Subcutaneous abdominal adipose tissue (tissue), 5 donors: ENCODE measurements at regions not wholly inside any gene's neighbourhood (a gene's known extent, or its start where the extent isn't known, plus 50 kb on each side); places are given as distances from the start of the nearest gene placed in this dataset.
A peak's percentile ranks its signal among the peaks of the same experiment; 100 is the strongest.

Source experiments
- H3K27ac ChIP-seq: one replicate; pipeline ENCODE4 v1.7.0; 2013; ENCODE audit warnings: low read depth, mild to moderate bottlenecking, inconsistent platforms, low read length, moderate library complexity
- H3K27me3 ChIP-seq, 5 donors: one replicate each; pipeline ENCODE4 v1.7.0; 2013; ENCODE audit warnings: low read length in 5 of 5, inconsistent platforms in 1 of 5; ENCODE audit not compliant: control insufficient read depth in 5 of 5, insufficient read depth in 4 of 5
- H3K36me3 ChIP-seq, 5 donors: one replicate each; pipeline ENCODE4 v1.7.0; 2013; ENCODE audit warnings: low read length in 5 of 5; ENCODE audit not compliant: control insufficient read depth in 5 of 5, insufficient read depth in 5 of 5
- H3K4me1 ChIP-seq, 5 donors: one replicate each; pipeline ENCODE4 v1.7.0; 2013; ENCODE audit warnings: low read length in 5 of 5, mild to moderate bottlenecking in 3 of 5, moderate library complexity in 1 of 5; ENCODE audit not compliant: control insufficient read depth in 5 of 5, insufficient read depth in 5 of 5
- H3K4me3 ChIP-seq, 5 donors: one replicate each; pipeline ENCODE4 v1.7.0; 2013; ENCODE audit warnings: low read length in 5 of 5, low read depth in 1 of 5
- H3K9ac ChIP-seq, 5 donors: one replicate each; pipeline ENCODE4 v1.7.0; 2013; ENCODE audit warnings: low read length in 5 of 5, mild to moderate bottlenecking in 4 of 5, moderate library complexity in 3 of 5
- H3K9me3 ChIP-seq, 5 donors: one replicate each; pipeline ENCODE4 v1.7.0; 2013; ENCODE audit warnings: low read length in 5 of 5; ENCODE audit not compliant: control insufficient read depth in 5 of 5
- donor health status: healthy.
- donor health status: healthy.
- donor health status: healthy.
- donor health status: healthy.
- donor health status: healthy.

- H3K9me3 ChIP-seq: no peaks in the 10 kb centered on the region
- no peaks in the 10 kb centered on the region for H3K27me3 ChIP-seq
- H3K36me3 ChIP-seq: no peaks in the 10 kb centered on the region
- H3K4me3 ChIP-seq: no peak overlapping the region
- no peak overlapping the region for H3K27ac ChIP-seq
- H3K9ac ChIP-seq: no peak overlapping the region
- H3K4me1 ChIP-seq: peaks cover 0 to 8% (median 6%) of the 10 kb centered on the region in 5 donors
Observed at GRCh38 chr15:94815110-94815731, 583.9 kb downstream of the MCTP2 start.

GRCh38 chr15:94815914-94816313, 584.6 kb downstream of the MCTP2 start:
- Histone ChIP-seq H3K4me1 (peaks cover 0 to 8% (median 6%) of the 10 kb centered on the region in 5 donors), H3K27ac (no peak overlapping the region), H3K4me3 (no peak overlapping the region), H3K9me3 (no peaks in the 10 kb centered on the region), H3K36me3 (no peaks in the 10 kb centered on the region), H3K9ac (no peak overlapping the region), H3K27me3 (no peaks in the 10 kb centered on the region)

GRCh38 chr15:94829887-94830884, 598.8 kb downstream of the MCTP2 start:
- Histone ChIP-seq H3K9me3 (peaks cover 0 to 3% (median 0%) of the 10 kb centered on the region in 5 donors), H3K36me3 (no peaks in the 10 kb centered on the region), H3K9ac (no peak overlapping the region), H3K27me3 (no peaks in the 10 kb centered on the region), H3K4me1 (no peaks in the 10 kb centered on the region), H3K27ac (no peak overlapping the region), H3K4me3 (no peak overlapping the region)

- H3K27ac ChIP-seq: no peak overlapping the region
- no peaks in the 10 kb centered on the region for H3K4me1 ChIP-seq
Observed at GRCh38 chr15:94834000-94834399, 602.6 kb downstream of the MCTP2 start.

GRCh38 chr15:94834494-94834893, 603.1 kb downstream of the MCTP2 start:
- Histone ChIP-seq H3K9me3 (peaks cover 0 to 3% (median 0%) of the 10 kb centered on the region in 5 donors), H3K36me3 (no peaks in the 10 kb centered on the region), H3K27ac (no peak overlapping the region), H3K9ac (no peak overlapping the region), H3K4me3 (no peak overlapping the region), H3K27me3 (no peaks in the 10 kb centered on the region), H3K4me1 (peaks cover 0 to under 1% (median 0%) of the 10 kb centered on the region in 5 donors)

More at GRCh38 chr15:94834000-94834399, 602.6 kb downstream of the MCTP2 start:
- no peak overlapping the region for H3K4me3 ChIP-seq
- no peak overlapping the region for H3K9ac ChIP-seq
- H3K27me3 ChIP-seq: no peaks in the 10 kb centered on the region
- peaks cover 0 to 3% (median 0%) of the 10 kb centered on the region in 5 donors for H3K9me3 ChIP-seq
- no peaks in the 10 kb centered on the region for H3K36me3 ChIP-seq

- Histone ChIP-seq H3K36me3 (no peaks in the 10 kb centered on the region), H3K4me3 (no peak overlapping the region), H3K9me3 (peaks cover 3 to 14% (median 11%) of the 10 kb centered on the region in 5 donors), H3K9ac (no peak overlapping the region), H3K27me3 (no peaks in the 10 kb centered on the region), H3K4me1 (peaks cover 0 to 4% (median 0%) of the 10 kb centered on the region in 5 donors), H3K27ac (no peak overlapping the region)
Observed at GRCh38 chr15:94838281-94838680, 606.9 kb downstream of the MCTP2 start.

- Histone ChIP-seq H3K4me3 (no peak overlapping the region), H3K4me1 (peaks cover 0 to 25% (median 5%) of the 10 kb centered on the region in 5 donors), H3K36me3 (no peaks in the 10 kb centered on the region), H3K9ac (no peak overlapping the region), H3K27ac (no peak overlapping the region), H3K27me3 (no peaks in the 10 kb centered on the region), H3K9me3 (peaks cover 3 to 14% (median 11%) of the 10 kb centered on the region in 5 donors)
Observed at GRCh38 chr15:94840794-94841783, 609.7 kb downstream of the MCTP2 start.

- Histone ChIP-seq H3K36me3 (no peaks in the 10 kb centered on the region), H3K27me3 (no peaks in the 10 kb centered on the region), H3K4me1 (peaks cover 0 to 25% (median 5%) of the 10 kb centered on the region in 5 donors), H3K27ac (no peak overlapping the region), H3K9ac (no peak overlapping the region), H3K9me3 (peaks cover 3 to 12% (median 11%) of the 10 kb centered on the region in 5 donors), H3K4me3 (no peak overlapping the region)
Observed at GRCh38 chr15:94843060-94843459, 611.7 kb downstream of the MCTP2 start.

GRCh38 chr15:94844198-94844537, 612.8 kb downstream of the MCTP2 start:
- peak overlapping the region in 1 of 5 donors; percentile 19 for H3K9ac ChIP-seq
- H3K4me3 ChIP-seq: peak overlapping the region in 2 of 5 donors; percentile 28 to 42
- H3K27ac ChIP-seq: no peak overlapping the region
- H3K4me1 ChIP-seq: peaks cover 0 to 25% (median 5%) of the 10 kb centered on the region in 5 donors
- H3K27me3 ChIP-seq: no peaks in the 10 kb centered on the region
- H3K9me3 ChIP-seq: peaks cover 3 to 12% (median 11%) of the 10 kb centered on the region in 5 donors
- H3K36me3 ChIP-seq: no peaks in the 10 kb centered on the region
